H1 (cell line): ENCODE measurements at regions not wholly inside any gene's neighbourhood (a gene's known extent, or its start where the extent isn't known, plus 50 kb on each side); places are given as distances from the start of the nearest gene placed in this dataset.

Experiments used
- CTCF ChIA-PET: fragments of 300-600 bp; sonication (Branson Sonifier 250); formaldehyde crosslinking; loops from one replicate; lab custom pipeline; 2021; ENCODE audit not compliant: partially characterized antibody; lab: Charles Lee
- POLR2A ChIA-PET: fragments of 300-600 bp; sonication (Branson Sonifier 250); formaldehyde crosslinking; loops from one replicate; lab custom pipeline; 2021; ENCODE audit warnings: inconsistent platforms; ENCODE audit not compliant: partially characterized antibody; lab: Charles Lee
- DNase-seq, 2 experiments: peaks; one replicate each; pipeline versions ENCODE4 v3.0.0 to v3.0.0-alpha.2; 2010 to 2022; ENCODE audit warnings: low spot score in 2 of 2, low read depth in 1 of 2, mixed read lengths in 1 of 2
- FAIRE-seq: peaks from 2 replicates; lab custom pipeline; 2011; peaks lifted over from hg19 to GRCh38; lab: Jason Lieb, UNC
- H2AFZ ChIP-seq: 2 replicates; pipeline ENCODE4 v1.8.1; 2012; ENCODE audit warnings: low read length, inconsistent platforms
- H2AK5ac ChIP-seq: 2 replicates; pipeline ENCODE4 v1.6.1; 2013; ENCODE audit warnings: low read depth, low read length
- H2BK120ac ChIP-seq: replicated peaks from 2 replicates; pipeline ENCODE3; 2013; ENCODE audit warnings: low read depth, low read length, inconsistent platforms
- H2BK12ac ChIP-seq: 2 replicates; pipeline ENCODE4 v1.6.1; 2013; ENCODE audit warnings: low read depth, low read length
- H2BK15ac ChIP-seq: 2 replicates; pipeline ENCODE4 v1.6.1; 2013; ENCODE audit warnings: low read length
- H2BK20ac ChIP-seq: 2 replicates; pipeline ENCODE4 v1.6.1; 2013; ENCODE audit warnings: low read length
- H2BK5ac ChIP-seq: 2 replicates; pipeline ENCODE4 v1.6.1; 2013; ENCODE audit warnings: low read depth, low read length
- H3K14ac ChIP-seq: 2 replicates; pipeline ENCODE4 v1.6.1; 2013; ENCODE audit warnings: inconsistent platforms; ENCODE audit not compliant: insufficient read length
- H3K18ac ChIP-seq: 2 replicates; pipeline ENCODE4 v1.6.1; 2013; ENCODE audit warnings: low read length; ENCODE audit errors: extremely low read depth
- H3K23ac ChIP-seq: 2 replicates; pipeline ENCODE4 v1.6.1; 2013; ENCODE audit warnings: inconsistent platforms; ENCODE audit not compliant: insufficient read length
- H3K23me2 ChIP-seq: 2 replicates; pipeline ENCODE4 v1.6.1; 2013; ENCODE audit warnings: low read depth, low read length
- H3K27ac ChIP-seq: 2 replicates; pipeline ENCODE4 v1.6.1; 2011; ENCODE audit warnings: low read depth, low read length, inconsistent platforms
- H3K27me3 ChIP-seq, 4 experiments: replicated peaks in 1 of 4; 1 replicate in 1 of 4; 2 replicates in 3 of 4; pipeline versions ENCODE4 v1.6.1 to v1.8.1; 2011 to 2013; ENCODE audit warnings: low read length in 3 of 4, mild to moderate bottlenecking in 3 of 4, inconsistent platforms in 2 of 4, mixed read lengths in 2 of 4, moderate library complexity in 1 of 4; ENCODE audit not compliant: control insufficient read depth in 3 of 4, insufficient read depth in 3 of 4; ENCODE audit errors: extremely low read depth in 1 of 4
- H3K36me3 ChIP-seq, 4 experiments: 2 replicates each; pipeline versions ENCODE4 v1.6.1 to v1.8.1; 2011 to 2013; ENCODE audit warnings: mild to moderate bottlenecking in 4 of 4, low read length in 3 of 4, moderate library complexity in 2 of 4, control low read depth in 1 of 4, inconsistent platforms in 1 of 4; ENCODE audit not compliant: insufficient read depth in 4 of 4, control insufficient read depth in 2 of 4
- H3K4ac ChIP-seq: replicated peaks from 2 replicates; pipeline ENCODE3; 2013; ENCODE audit warnings: low read length, low read depth, mixed read lengths, inconsistent platforms; ENCODE audit not compliant: insufficient read length
- H3K4me1 ChIP-seq, 4 experiments: replicated peaks in 1 of 4; 1 replicate in 1 of 4; 2 replicates in 3 of 4; pipeline versions ENCODE4 v1.6.1 to v1.8.1; 2011 to 2013; ENCODE audit warnings: low read length in 3 of 4, inconsistent platforms in 2 of 4, mixed read lengths in 1 of 4; ENCODE audit not compliant: insufficient read depth in 4 of 4, control insufficient read depth in 3 of 4
- H3K4me2 ChIP-seq, 2 experiments: 2 replicates each; pipeline versions ENCODE4 v1.6.1 to v1.8.1; 2011 to 2013; ENCODE audit warnings: low read depth in 2 of 2, low read length in 2 of 2, control low read depth in 1 of 2, inconsistent platforms in 1 of 2, mild to moderate bottlenecking in 1 of 2; ENCODE audit not compliant: insufficient read depth in 1 of 2
- H3K4me3 ChIP-seq, 4 experiments: fragments of 200-600, 300-600 bp in 1 of 4; sonication (generic), shearing (Covaris generic), sonication (Bioruptor Twin) in 1 of 4; 2 replicates each; pipeline versions ENCODE4 v1.5.1 to v1.8.1; 2011 to 2016; ENCODE audit warnings: low read length in 4 of 4, low read depth in 3 of 4, control low read depth in 2 of 4, inconsistent platforms in 2 of 4, mild to moderate bottlenecking in 2 of 4, mixed read lengths in 1 of 4, moderate library complexity in 1 of 4; ENCODE audit not compliant: insufficient read depth in 2 of 4; ENCODE audit errors: extremely low read depth in 1 of 4
- H3K56ac ChIP-seq: replicated peaks from 2 replicates; pipeline ENCODE3; 2013; ENCODE audit warnings: low read depth, mild to moderate bottlenecking, mixed read lengths, low read length, inconsistent platforms; ENCODE audit not compliant: insufficient read length
- H3K79me1 ChIP-seq: 2 replicates; pipeline ENCODE4 v1.6.1; 2013; ENCODE audit warnings: low read depth, low read length, control low read depth
- H3K79me2 ChIP-seq, 2 experiments: 2 replicates each; pipeline versions ENCODE4 v1.6.1 to v1.8.1; 2012 to 2013; ENCODE audit warnings: low read length in 2 of 2, mild to moderate bottlenecking in 2 of 2, inconsistent platforms in 1 of 2; ENCODE audit not compliant: insufficient read depth in 2 of 2, control insufficient read depth in 1 of 2
- H3K9ac ChIP-seq, 4 experiments: replicated peaks in 1 of 4; 1 replicate in 1 of 4; 2 replicates in 3 of 4; pipeline versions ENCODE4 v1.6.1 to v1.8.1; 2011 to 2013; ENCODE audit warnings: low read depth in 3 of 4, low read length in 3 of 4, control low read depth in 2 of 4, mild to moderate bottlenecking in 2 of 4, moderate library complexity in 2 of 4, inconsistent platforms in 1 of 4; ENCODE audit errors: extremely low read depth in 1 of 4
- H3K9me3 ChIP-seq, 2 experiments: 2 replicates each; pipeline versions ENCODE4 v1.6.1 to v1.8.1; 2012 to 2013; ENCODE audit warnings: mild to moderate bottlenecking in 2 of 2, moderate library complexity in 2 of 2, control low read depth in 1 of 2, inconsistent platforms in 1 of 2, low read depth in 1 of 2, low read length in 1 of 2, mixed read lengths in 1 of 2; ENCODE audit not compliant: insufficient read depth in 2 of 2
- H4K20me1 ChIP-seq, 2 experiments: replicated peaks in 1 of 2; 2 replicates each; pipeline versions ENCODE3 to v1.8.1; 2011 to 2013; ENCODE audit warnings: inconsistent platforms in 2 of 2, low read length in 2 of 2, mild to moderate bottlenecking in 1 of 2; ENCODE audit not compliant: insufficient read depth in 2 of 2, control insufficient read depth in 1 of 2
- H4K5ac ChIP-seq: 2 replicates; pipeline ENCODE4 v1.6.1; 2013; ENCODE audit warnings: low read length, low read depth, mixed read lengths, inconsistent platforms; ENCODE audit not compliant: insufficient read length
- H4K8ac ChIP-seq: 2 replicates; pipeline ENCODE4 v1.8.0; 2013; ENCODE audit warnings: mild to moderate bottlenecking, moderate library complexity, low read length, inconsistent platforms; ENCODE audit not compliant: insufficient read depth; ENCODE audit errors: extremely low read depth
- H4K91ac ChIP-seq: replicated peaks from 2 replicates; pipeline ENCODE3; 2013; ENCODE audit warnings: low read length, mixed read lengths, inconsistent platforms; ENCODE audit not compliant: insufficient read length
- EGR1 ChIP-seq: IDR thresholded peaks from 2 replicates; pipeline ENCODE4 v1.6.1; 2011; ENCODE audit warnings: low read depth, low read length, borderline replicate concordance
- EP300 ChIP-seq, 2 experiments: IDR thresholded peaks; 1 replicate in 1 of 2; 2 replicates in 1 of 2; pipeline ENCODE4 v1.6.1; 2011 to 2012; ENCODE audit warnings: low read depth in 2 of 2, low read length in 2 of 2, mild to moderate bottlenecking in 2 of 2, borderline replicate concordance in 1 of 2, inconsistent platforms in 1 of 2, moderate library complexity in 1 of 2
- FOSL1 ChIP-seq: IDR thresholded peaks from 2 replicates; pipeline ENCODE4 v1.6.1; 2011; ENCODE audit warnings: mild to moderate bottlenecking, low read depth, low read length, moderate library complexity; ENCODE audit not compliant: insufficient read depth
- NANOG ChIP-seq: IDR thresholded peaks from 2 replicates; pipeline ENCODE4 v1.6.1; 2011; ENCODE audit warnings: low read length, low read depth, mild to moderate bottlenecking, inconsistent platforms; ENCODE audit not compliant: insufficient read depth, poor library complexity, severe bottlenecking
- RBBP5 ChIP-seq: IDR thresholded peaks from 2 replicates; pipeline ENCODE4 v1.7.1; 2012; ENCODE audit warnings: low read depth, mild to moderate bottlenecking, inconsistent platforms, low read length, moderate library complexity, borderline replicate concordance
- RNF2 ChIP-seq: fragments of 200-900, 300-1000 bp; sonication (generic); IDR thresholded peaks from 2 replicates; pipeline ENCODE4 v1.7.1; 2016; ENCODE audit warnings: borderline replicate concordance, low read depth, mild to moderate bottlenecking, antibody characterized with exemption, low read length; ENCODE audit not compliant: poor library complexity, severe bottlenecking; ENCODE audit errors: missing control alignments
- SAP30 ChIP-seq: fragments of 300-600 bp; sonication (generic); IDR thresholded peaks from 2 replicates; pipeline ENCODE4 v1.7.1; 2012; ENCODE audit warnings: low read length, moderate library complexity, mild to moderate bottlenecking, inconsistent platforms; ENCODE audit not compliant: insufficient read depth, insufficient replicate concordance
- SP4 ChIP-seq: IDR thresholded peaks from 2 replicates; pipeline ENCODE4 v1.6.1; 2012; ENCODE audit warnings: low read length, inconsistent platforms
- WGBS, 2 experiments: shearing (Covaris generic) in 1 of 2; methylation state at CpG; one replicate each; pipeline versions ENCODE4 v1.1.6 to v1.1.7; 2013 to 2015; ENCODE audit warnings: low lambda C conversion rate in 2 of 2, mixed read lengths in 2 of 2, inconsistent platforms in 1 of 2, low coverage in 1 of 2, missing lambda C conversion rate in 1 of 2; ENCODE audit not compliant: insufficient replicate concordance in 2 of 2, insufficient coverage in 1 of 2, insufficient read length in 1 of 2; ENCODE audit errors: extremely low coverage in 1 of 2, missing lambda C conversion rate in 1 of 2; 5-methylcytosine and 5-hydroxymethylcytosine counted together

GRCh38 chr2:186917866-186918265, 68.9 kb upstream of the ZSWIM2 start:
- ChIA-PET POLR2A (no interaction called here), CTCF (no interaction called here)
- H2BK5ac ChIP-seq: no peak overlapping the region
- H3K4me1 ChIP-seq: no peaks in the 10 kb centered on the region
- FAIRE-seq (no peak), DNase-seq (no peak)
- no peak overlapping the region for H3K14ac ChIP-seq
- H4K5ac ChIP-seq: no peak overlapping the region
- no peaks in the 10 kb centered on the region for H3K23me2 ChIP-seq
- no peak overlapping the region for H3K4me2 ChIP-seq
- H3K79me1 ChIP-seq: no peaks in the 10 kb centered on the region
- no peak overlapping the region for H2AK5ac ChIP-seq
- no peak overlapping the region for H3K4me3 ChIP-seq
- H3K36me3 ChIP-seq: no peaks in the 10 kb centered on the region
- H3K27ac ChIP-seq: no peak overlapping the region
- 89% methylated on average over 3 of the region's 3 CpGs; no CpG with 5 or more reads in 1 of the 2 experiments for WGBS, 2 experiments
- H4K8ac ChIP-seq: no peak overlapping the region
- no peak overlapping the region for H3K23ac ChIP-seq
- no peak overlapping the region for H4K91ac ChIP-seq
- TF ChIP-seq SP4 (no peak), FOSL1 (no peak), NANOG (no peak), SAP30 (no peak), EGR1 (no peak), EP300 (IDR thresholded peaks at IDR 0.05; ENCODE audit: borderline replicate concordance in 1 of 2, low read depth in 2 of 2, low read length in 2 of 2) (no peak), RBBP5 (no peak), RNF2 (no peak)
- no peaks in the 10 kb centered on the region for H4K20me1 ChIP-seq
- no peaks in the 10 kb centered on the region for H3K27me3 ChIP-seq
- H2BK20ac ChIP-seq: no peak overlapping the region
- no peak overlapping the region for H2BK120ac ChIP-seq
- H3K4ac ChIP-seq: no peak overlapping the region
- no peaks in the 10 kb centered on the region for H3K79me2 ChIP-seq
- H3K9me3 ChIP-seq: no peaks in the 10 kb centered on the region
- no peak overlapping the region for H2BK15ac ChIP-seq
- H3K56ac ChIP-seq: no peak overlapping the region
- H3K9ac ChIP-seq: no peak overlapping the region
- no peak overlapping the region for H3K18ac ChIP-seq
- H2BK12ac ChIP-seq: no peak overlapping the region
- no peak overlapping the region for H2AFZ ChIP-seq
